ENCODE measurements at regions not wholly inside any gene's neighbourhood (a gene's known extent, or its start where the extent isn't known, plus 50 kb on each side); places are given as distances from the start of the nearest gene placed in this dataset.
"Not testable (repeated sequence)": the region's sequence is repeated elsewhere in the genome, so short reads cannot be mapped to it uniquely, and the experiment has no call there.

DNA sequence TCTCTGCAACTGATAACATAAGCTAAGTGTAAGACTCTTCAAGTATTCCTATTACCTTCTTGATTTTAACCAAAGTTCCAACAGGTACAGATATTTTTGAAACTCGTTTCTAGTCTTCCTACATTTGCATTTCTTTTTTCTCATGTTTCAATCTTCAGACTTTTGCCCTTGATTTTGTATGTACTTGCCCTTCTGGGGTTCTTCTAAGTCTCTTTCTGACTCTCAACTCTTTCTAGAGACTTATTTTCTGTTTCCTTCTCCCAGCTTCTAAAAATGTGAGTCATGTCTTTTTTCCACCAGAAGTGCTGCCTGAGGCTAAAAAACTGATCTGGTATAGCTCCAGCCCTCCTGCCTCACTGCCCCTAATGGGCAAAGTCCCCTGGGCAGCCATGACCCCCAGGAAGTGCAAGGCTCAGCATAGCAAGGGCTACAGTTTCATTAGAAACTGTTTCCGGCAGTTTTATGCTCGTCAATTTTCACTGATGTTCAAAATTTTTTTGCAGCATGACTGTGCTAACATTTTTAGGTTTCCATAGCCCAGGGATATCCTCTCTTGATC, 265.9 kb downstream of the SEC16B start:
- H3K27me3 Mint-ChIP-seq = no peaks in the 10 kb centered on the region
- H3K9me3 Mint-ChIP-seq = no peaks in the 10 kb centered on the region
- intact Hi-C loops (cut with micrococcal nuclease) = no loop called here
- no peak overlapping the region for H3K27ac Mint-ChIP-seq
- H3K4me3 Mint-ChIP-seq = no peak overlapping the region
- DNase-seq = no peak
- H3K4me1 Mint-ChIP-seq = no peaks in the 10 kb centered on the region
- no peaks in the 10 kb centered on the region for H3K36me3 Mint-ChIP-seq (ENCODE audit: low read depth)

DNA sequence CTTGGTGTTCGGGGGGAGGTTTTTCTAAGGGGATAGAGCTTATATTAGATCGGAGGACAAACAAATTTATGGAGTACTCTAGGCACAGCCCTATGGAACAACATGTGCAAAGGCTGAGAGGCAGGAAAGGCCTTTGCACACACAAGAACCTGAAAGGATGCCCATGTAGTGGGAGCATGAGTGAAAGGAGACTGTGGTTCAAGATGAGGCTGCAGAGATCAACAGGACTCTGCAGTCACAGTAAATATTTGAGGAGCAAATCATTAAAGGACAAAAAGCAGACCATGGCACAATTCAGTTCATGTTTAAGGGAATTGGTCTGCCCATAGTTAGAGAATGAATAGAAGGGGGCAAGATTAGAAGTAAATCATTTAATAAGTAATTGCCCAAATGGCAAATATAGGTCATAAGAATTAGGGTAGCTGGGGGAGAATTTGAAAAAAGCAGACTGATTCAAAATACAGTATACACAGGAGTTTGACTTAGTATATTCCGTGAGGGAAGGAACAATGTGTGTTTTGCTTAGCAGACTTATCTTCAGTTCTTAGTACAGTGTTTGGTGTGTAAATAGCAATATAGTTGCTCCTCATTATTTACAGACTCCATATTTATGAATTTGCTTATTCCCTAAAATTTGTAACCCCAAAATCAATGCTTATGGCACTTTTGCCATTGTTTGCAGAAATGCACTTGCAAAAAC, 268.1 kb downstream of the SEC16B start:
- H3K27ac Mint-ChIP-seq = no peak overlapping the region
- H3K27me3 Mint-ChIP-seq = no peaks in the 10 kb centered on the region
- intact Hi-C loops (cut with micrococcal nuclease) = no loop called here
- H3K36me3 Mint-ChIP-seq (ENCODE audit: low read depth) = no peaks in the 10 kb centered on the region
- H3K9me3 Mint-ChIP-seq = no peaks in the 10 kb centered on the region
- no peak overlapping the region for H3K4me3 Mint-ChIP-seq
- H3K4me1 Mint-ChIP-seq = no peaks in the 10 kb centered on the region
- no peak for DNase-seq

DNA sequence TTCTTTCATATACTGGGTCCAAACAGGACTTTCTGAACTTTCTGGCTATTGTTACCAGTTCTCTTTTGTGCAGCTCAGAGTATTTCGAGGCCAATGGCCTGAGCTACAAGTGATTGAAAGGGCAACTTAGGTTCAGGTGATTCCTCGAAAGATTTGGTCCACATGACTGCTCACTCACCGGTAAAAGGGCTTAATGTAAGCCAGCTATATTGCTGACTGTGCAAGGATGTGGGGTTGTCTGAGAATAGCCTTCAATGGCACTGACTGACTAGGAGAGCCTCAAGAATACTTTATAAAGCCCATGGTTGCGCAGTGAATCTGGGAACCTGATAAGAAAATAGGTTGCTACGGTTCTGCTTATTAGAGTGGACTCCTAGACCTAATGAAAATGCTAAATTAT, 269.0 kb downstream of the SEC16B start:
- Mint-ChIP-seq H3K9me3 (no peaks in the 10 kb centered on the region), H3K4me1 (no peaks in the 10 kb centered on the region), H3K27ac (no peak overlapping the region), H3K27me3 (no peaks in the 10 kb centered on the region), H3K36me3 (ENCODE audit: low read depth) (no peaks in the 10 kb centered on the region), H3K4me3 (no peak overlapping the region)
- DNase-seq = no peak
- intact Hi-C loops (cut with micrococcal nuclease) = no loop called here

DNA sequence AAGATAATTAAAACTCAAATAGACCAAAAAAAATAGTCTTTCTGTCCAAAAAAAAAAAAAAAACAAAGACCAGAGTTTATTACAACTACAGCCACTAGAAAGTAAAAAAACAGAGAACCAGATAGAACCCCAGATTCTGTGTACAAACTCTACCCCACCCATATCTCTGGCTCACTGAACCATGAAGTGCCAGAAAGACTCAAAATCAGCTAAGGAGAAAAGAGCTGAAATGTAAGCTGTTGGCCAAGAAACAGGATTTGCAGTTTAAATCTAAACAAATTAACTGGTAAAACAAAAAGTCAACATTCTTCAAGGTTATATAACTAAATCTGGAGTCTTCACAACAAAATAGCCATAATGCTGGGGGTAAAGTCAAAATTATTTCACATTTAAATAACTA, 278.9 kb downstream of the SEC16B start:
- Mint-ChIP-seq H3K4me1 (no peaks in the 10 kb centered on the region), H3K27me3 (no peaks in the 10 kb centered on the region), H3K9me3 (peaks cover 9% of the 10 kb centered on the region), H3K36me3 (ENCODE audit: low read depth) (no peaks in the 10 kb centered on the region), H3K4me3 (no peak overlapping the region), H3K27ac (no peak overlapping the region)
- no peak for DNase-seq
- intact Hi-C loops (cut with micrococcal nuclease) = no loop called here

GRCh38 chr1:177687544-177687943, 282.3 kb downstream of the SEC16B start:
- intact Hi-C loops (cut with micrococcal nuclease) = no loop called here

DNA sequence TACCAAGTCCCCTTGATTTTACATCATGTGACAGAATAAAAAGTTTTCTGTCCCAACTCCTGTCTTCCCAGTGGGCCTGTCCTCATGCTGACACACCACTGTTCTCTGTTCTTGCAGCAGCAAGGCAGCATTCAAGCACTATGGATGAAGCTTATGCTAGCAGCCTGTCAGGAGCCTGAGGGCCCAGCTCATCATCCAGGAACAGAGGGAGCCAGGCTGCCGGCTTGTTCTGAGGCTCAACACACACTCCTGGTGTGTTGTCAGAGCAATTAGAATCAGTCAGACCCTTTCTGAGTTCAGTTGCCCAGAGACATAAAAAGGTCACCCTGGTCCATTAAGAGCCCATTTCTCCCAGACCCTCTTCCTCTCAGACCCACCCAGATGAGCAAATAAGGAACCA, 282.9 kb downstream of the SEC16B start:
- Mint-ChIP-seq H3K36me3 (ENCODE audit: low read depth) (no peaks in the 10 kb centered on the region), H3K9me3 (peaks cover 1% of the 10 kb centered on the region), H3K27me3 (no peaks in the 10 kb centered on the region), H3K4me1 (no peaks in the 10 kb centered on the region), H3K27ac (no peak overlapping the region), H3K4me3 (no peak overlapping the region)
- intact Hi-C loops (cut with micrococcal nuclease) = no loop called here
- no peak for DNase-seq

More at GRCh38 chr1:177687544-177687943, 282.3 kb downstream of the SEC16B start:
- Mint-ChIP-seq H3K27me3 (no peaks in the 10 kb centered on the region), H3K4me1 (no peaks in the 10 kb centered on the region), H3K4me3 (no peak overlapping the region), H3K27ac (no peak overlapping the region), H3K9me3 (peaks cover 4% of the 10 kb centered on the region), H3K36me3 (ENCODE audit: low read depth) (no peaks in the 10 kb centered on the region)
- DNase-seq = no peak

GRCh38 chr1:177669161-177669560, 300.7 kb downstream of the SEC16B start:
- no peak overlapping the region for H3K4me3 Mint-ChIP-seq

DNA sequence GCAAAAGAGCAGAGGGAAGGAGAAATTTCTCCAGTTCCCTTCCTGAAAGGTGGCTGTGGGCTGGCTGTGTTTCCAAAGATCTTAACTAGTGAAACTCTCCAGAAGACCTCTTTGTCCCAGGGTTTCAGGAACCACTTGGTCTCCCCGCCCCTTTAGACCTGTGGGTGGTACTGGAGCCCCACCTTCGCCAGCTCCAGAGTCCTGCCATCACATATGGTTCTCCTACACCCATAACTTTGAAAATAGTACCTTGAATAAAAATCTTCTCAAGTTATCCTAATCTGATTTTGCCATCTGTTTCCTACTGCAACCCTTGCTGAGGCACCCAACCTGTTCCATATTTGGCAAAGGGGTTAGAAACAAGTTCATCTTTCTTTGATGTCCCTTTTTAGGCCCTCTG, 303.9 kb downstream of the SEC16B start:
- H3K27me3 Mint-ChIP-seq = no peaks in the 10 kb centered on the region
- no peaks in the 10 kb centered on the region for H3K4me1 Mint-ChIP-seq
- H3K9me3 Mint-ChIP-seq = no peaks in the 10 kb centered on the region
- intact Hi-C loops (cut with micrococcal nuclease) = no loop called here
- H3K4me3 Mint-ChIP-seq = no peak overlapping the region
- no peaks in the 10 kb centered on the region for H3K36me3 Mint-ChIP-seq (ENCODE audit: low read depth)
- no peak overlapping the region for H3K27ac Mint-ChIP-seq
- no peak for DNase-seq

More at GRCh38 chr1:177669161-177669560, 300.7 kb downstream of the SEC16B start:
- no peaks in the 10 kb centered on the region for H3K36me3 Mint-ChIP-seq (ENCODE audit: low read depth)
- H3K27ac Mint-ChIP-seq = no peak overlapping the region
- H3K27me3 Mint-ChIP-seq = no peaks in the 10 kb centered on the region
- DNase-seq = no peak
- no peaks in the 10 kb centered on the region for H3K4me1 Mint-ChIP-seq
- intact Hi-C loops (cut with micrococcal nuclease) = no loop called here
- no peaks in the 10 kb centered on the region for H3K9me3 Mint-ChIP-seq

- H3K27ac Mint-ChIP-seq; H3K4me3 Mint-ChIP-seq; H3K27me3 Mint-ChIP-seq; H3K4me1 Mint-ChIP-seq; H3K9me3 Mint-ChIP-seq; H3K36me3 Mint-ChIP-seq (ENCODE audit: low read depth); DNase-seq; intact Hi-C loops (cut with micrococcal nuclease): not testable (repeated sequence)
These were observed 305.1 kb downstream of the SEC16B start for GRCh38 chr1:177664742-177665141.

DNA sequence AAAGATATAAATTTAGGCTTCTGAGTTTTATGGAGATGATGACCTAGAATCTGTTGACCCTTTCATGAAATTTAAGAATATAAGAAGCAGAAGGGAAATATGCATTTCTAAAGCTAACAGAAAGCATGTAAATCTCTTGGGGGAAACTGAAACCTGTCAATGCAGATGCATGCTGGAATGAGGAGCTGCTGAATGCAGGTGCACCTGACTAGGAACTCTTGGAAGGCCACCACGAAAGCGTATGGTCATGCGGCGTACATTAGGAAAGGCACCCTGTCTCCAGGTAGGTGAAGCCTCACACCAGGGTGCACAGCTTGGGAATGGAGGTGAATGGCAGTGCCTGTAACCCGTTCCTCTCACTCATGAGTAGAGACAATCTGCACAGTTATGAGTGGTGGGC, 309.7 kb downstream of the SEC16B start:
- Mint-ChIP-seq H3K27ac (no peak overlapping the region), H3K36me3 (ENCODE audit: low read depth) (no peaks in the 10 kb centered on the region), H3K4me1 (no peaks in the 10 kb centered on the region), H3K9me3 (no peaks in the 10 kb centered on the region), H3K27me3 (no peaks in the 10 kb centered on the region), H3K4me3 (no peak overlapping the region)
- intact Hi-C loops (cut with micrococcal nuclease) = no loop called here
- no peak for DNase-seq

DNA sequence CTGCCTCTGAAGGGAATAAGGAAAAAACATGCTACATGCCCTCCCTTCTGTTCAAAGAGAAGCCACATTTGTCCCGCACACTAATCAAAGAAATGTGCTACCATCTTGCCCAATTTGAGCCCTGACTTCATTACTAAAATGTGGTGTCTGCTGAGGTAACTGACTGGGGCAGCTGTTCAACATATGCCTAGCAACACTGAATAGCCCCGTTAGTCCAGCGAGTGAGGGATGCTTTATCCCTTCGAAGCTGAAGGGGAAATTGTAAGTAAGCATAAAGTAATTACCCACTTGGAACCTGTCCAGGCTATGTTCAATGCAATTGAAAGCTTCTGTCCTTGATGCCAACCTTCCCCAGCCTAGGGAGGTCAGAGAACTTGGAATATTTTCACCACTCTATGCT, 310.6 kb downstream of the SEC16B start:
- H3K9me3 Mint-ChIP-seq = no peaks in the 10 kb centered on the region
- no peaks in the 10 kb centered on the region for H3K27me3 Mint-ChIP-seq
- H3K4me1 Mint-ChIP-seq = no peaks in the 10 kb centered on the region
- intact Hi-C loops (cut with micrococcal nuclease) = no loop called here
- H3K27ac Mint-ChIP-seq = no peak overlapping the region
- H3K36me3 Mint-ChIP-seq (ENCODE audit: low read depth) = no peaks in the 10 kb centered on the region
- no peak for DNase-seq
- no peak overlapping the region for H3K4me3 Mint-ChIP-seq

GRCh38 chr1:177656598-177656997, 313.3 kb downstream of the SEC16B start:
- Mint-ChIP-seq H3K9me3 (no peaks in the 10 kb centered on the region), H3K27ac (no peak overlapping the region), H3K27me3 (no peaks in the 10 kb centered on the region), H3K4me1 (no peaks in the 10 kb centered on the region), H3K4me3 (no peak overlapping the region), H3K36me3 (ENCODE audit: low read depth) (no peaks in the 10 kb centered on the region)
- intact Hi-C loops (cut with micrococcal nuclease) = no loop called here
- DNase-seq = no peak

DNA sequence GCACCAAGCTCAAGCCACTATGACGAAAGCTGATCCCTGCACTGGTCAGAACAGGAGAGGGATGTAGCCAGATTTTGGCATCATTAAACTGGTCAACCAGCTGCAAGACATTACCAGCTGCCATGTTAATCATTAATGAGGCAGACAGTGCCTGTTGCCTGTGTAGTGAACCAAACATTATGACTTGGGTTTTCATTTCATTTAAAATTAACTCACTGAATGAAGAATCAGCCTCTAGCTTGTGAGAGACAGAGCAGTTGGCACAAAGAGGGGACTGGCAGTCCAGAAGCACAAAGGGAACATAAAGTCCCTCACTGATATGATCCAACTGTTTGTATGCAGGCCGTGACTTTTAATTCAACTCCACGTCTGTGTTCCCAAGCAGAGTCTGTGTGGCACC, 318.9 kb downstream of the SEC16B start:
- Mint-ChIP-seq H3K27ac (no peak overlapping the region), H3K9me3 (no peaks in the 10 kb centered on the region), H3K36me3 (ENCODE audit: low read depth) (no peaks in the 10 kb centered on the region), H3K4me3 (no peak overlapping the region), H3K4me1 (no peaks in the 10 kb centered on the region), H3K27me3 (no peaks in the 10 kb centered on the region)
- intact Hi-C loops (cut with micrococcal nuclease) = no loop called here
- no peak for DNase-seq

- Mint-ChIP-seq H3K36me3 (ENCODE audit: low read depth) (no peaks in the 10 kb centered on the region), H3K9me3 (no peaks in the 10 kb centered on the region), H3K27ac (no peak overlapping the region), H3K4me1 (no peaks in the 10 kb centered on the region), H3K4me3 (no peak overlapping the region), H3K27me3 (no peaks in the 10 kb centered on the region)
- DNase-seq = no peak
- intact Hi-C loops (cut with micrococcal nuclease) = no loop called here
These were observed 321.1 kb downstream of the SEC16B start for GRCh38 chr1:177648731-177649265.

GRCh38 chr1:177648138-177648537, 321.7 kb downstream of the SEC16B start:
- no peak for DNase-seq
- H3K4me3 Mint-ChIP-seq = no peak overlapping the region
- no peaks in the 10 kb centered on the region for H3K36me3 Mint-ChIP-seq (ENCODE audit: low read depth)
- no peaks in the 10 kb centered on the region for H3K4me1 Mint-ChIP-seq
- H3K27me3 Mint-ChIP-seq = no peaks in the 10 kb centered on the region
- H3K27ac Mint-ChIP-seq = no peak overlapping the region
- H3K9me3 Mint-ChIP-seq = no peaks in the 10 kb centered on the region
- intact Hi-C loops (cut with micrococcal nuclease) = no loop called here

All from activated CD4-positive, alpha-beta T cell treated with anti-CD3 and anti-CD28 coated beads, Interleukin-2, amount 10 ng/mL, durations not matched to agents 24 days and 14 days (primary cell).